ENCODE measurements at regions not wholly inside any gene's neighbourhood (a gene's known extent, or its start where the extent isn't known, plus 50 kb on each side); places are given as distances from the start of the nearest gene placed in this dataset.

- no peak for DNase-seq (ENCODE audit: low read depth)
- Histone ChIP-seq H3K27me3 (ENCODE audit: control insufficient read depth, insufficient read depth, low read length) (no peaks in the 10 kb centered on the region), H3K36me3 (ENCODE audit: control insufficient read depth, insufficient read depth, low read length) (no peaks in the 10 kb centered on the region), H3K4me3 (ENCODE audit: low read depth, low read length) (no peak overlapping the region)
- TF ChIP-seq CTCF (IDR thresholded peaks at IDR 0.05; ENCODE audit: insufficient read depth, low read length, poor library complexity, severe bottlenecking) = no peak
These were observed 190.9 kb upstream of the COPS8 start for GRCh38 chr2:236894791-236895190.

- Histone ChIP-seq H3K4me3 (ENCODE audit: low read depth, low read length) (no peak overlapping the region), H3K36me3 (ENCODE audit: control insufficient read depth, insufficient read depth, low read length) (no peaks in the 10 kb centered on the region), H3K27me3 (ENCODE audit: control insufficient read depth, insufficient read depth, low read length) (no peaks in the 10 kb centered on the region)
- TF ChIP-seq CTCF (IDR thresholded peaks at IDR 0.05; ENCODE audit: insufficient read depth, low read length, poor library complexity, severe bottlenecking) = no peak
- DNase-seq (ENCODE audit: low read depth) = no peak
These were observed 190.2 kb upstream of the COPS8 start for GRCh38 chr2:236895497-236895896.

- DNase-seq (ENCODE audit: low read depth) = no peak
- TF ChIP-seq CTCF (IDR thresholded peaks at IDR 0.05; ENCODE audit: insufficient read depth, low read length, poor library complexity, severe bottlenecking) = no peak
- Histone ChIP-seq H3K36me3 (ENCODE audit: control insufficient read depth, insufficient read depth, low read length) (no peaks in the 10 kb centered on the region), H3K4me3 (ENCODE audit: low read depth, low read length) (no peak overlapping the region), H3K27me3 (ENCODE audit: control insufficient read depth, insufficient read depth, low read length) (no peaks in the 10 kb centered on the region)
These were observed 189.0 kb upstream of the COPS8 start for GRCh38 chr2:236896688-236897087.

- DNase-seq (ENCODE audit: low read depth) = no peak
- TF ChIP-seq CTCF (IDR thresholded peaks at IDR 0.05; ENCODE audit: insufficient read depth, low read length, poor library complexity, severe bottlenecking) = no peak
- peaks cover 3% of the 10 kb centered on the region for H3K27me3 ChIP-seq (ENCODE audit: control insufficient read depth, insufficient read depth, low read length)
- no peaks in the 10 kb centered on the region for H3K36me3 ChIP-seq (ENCODE audit: control insufficient read depth, insufficient read depth, low read length)
- H3K4me3 ChIP-seq (ENCODE audit: low read depth, low read length) = no peak overlapping the region
These were observed 186.5 kb upstream of the COPS8 start for GRCh38 chr2:236899146-236899545.

- Histone ChIP-seq H3K4me3 (ENCODE audit: low read depth, low read length) (no peak overlapping the region), H3K36me3 (ENCODE audit: control insufficient read depth, insufficient read depth, low read length) (no peaks in the 10 kb centered on the region), H3K27me3 (ENCODE audit: control insufficient read depth, insufficient read depth, low read length) (peaks cover 3% of the 10 kb centered on the region)
- DNase-seq (ENCODE audit: low read depth) = no peak
- TF ChIP-seq CTCF (IDR thresholded peaks at IDR 0.05; ENCODE audit: insufficient read depth, low read length, poor library complexity, severe bottlenecking) = no peak
These were observed 185.6 kb upstream of the COPS8 start for GRCh38 chr2:236899950-236900640.

GRCh38 chr2:236901956-236902355, 183.7 kb upstream of the COPS8 start:
- Histone ChIP-seq H3K27me3 (ENCODE audit: control insufficient read depth, insufficient read depth, low read length) (peaks cover 3% of the 10 kb centered on the region), H3K4me3 (ENCODE audit: low read depth, low read length) (no peak overlapping the region), H3K36me3 (ENCODE audit: control insufficient read depth, insufficient read depth, low read length) (no peaks in the 10 kb centered on the region)
- TF ChIP-seq CTCF (IDR thresholded peaks at IDR 0.05; ENCODE audit: insufficient read depth, low read length, poor library complexity, severe bottlenecking) = no peak
- DNase-seq (ENCODE audit: low read depth) = no peak
